Liver (tissue), 7 donors: ENCODE measurements at regions not wholly inside any gene's neighbourhood (a gene's known extent, or its start where the extent isn't known, plus 50 kb on each side); places are given as distances from the start of the nearest gene placed in this dataset.

Source experiments
- DNase-seq: peaks from one replicate; pipeline ENCODE4 v3.0.0-alpha.2; 2017; ENCODE audit warnings: low spot score
- H3K27ac ChIP-seq, 2 donors: one replicate each; pipeline ENCODE4 v1.7.0; 2013; ENCODE audit warnings: inconsistent platforms in 2 of 2, low read length in 2 of 2, control low read depth in 1 of 2, low read depth in 1 of 2, mild to moderate bottlenecking in 1 of 2
- H3K27me3 ChIP-seq, 4 donors: one replicate each; pipeline versions ENCODE4 v1.6.1 to v1.7.0; 2013; ENCODE audit warnings: low read length in 3 of 4, inconsistent platforms in 1 of 4, mild to moderate bottlenecking in 1 of 4, moderate library complexity in 1 of 4; ENCODE audit not compliant: control insufficient read depth in 4 of 4, insufficient read depth in 4 of 4
- H3K36me3 ChIP-seq, 4 donors: one replicate each; pipeline versions ENCODE4 v1.6.1 to v1.7.0; 2013; ENCODE audit warnings: low read length in 3 of 4, mild to moderate bottlenecking in 3 of 4, low read depth in 1 of 4, moderate library complexity in 1 of 4; ENCODE audit not compliant: control insufficient read depth in 4 of 4, insufficient read depth in 3 of 4
- H3K4me1 ChIP-seq, 4 donors: one replicate each; pipeline versions ENCODE4 v1.6.1 to v1.7.0; 2013; ENCODE audit warnings: low read length in 3 of 4, mild to moderate bottlenecking in 3 of 4, moderate library complexity in 1 of 4; ENCODE audit not compliant: control insufficient read depth in 4 of 4, insufficient read depth in 4 of 4
- H3K4me3 ChIP-seq, 3 donors: one replicate each; pipeline versions ENCODE4 v1.6.1 to v1.7.0; 2013; ENCODE audit warnings: low read length in 3 of 3, control low read depth in 1 of 3, low read depth in 1 of 3, mild to moderate bottlenecking in 1 of 3
- H3K9ac ChIP-seq, 2 donors: one replicate each; pipeline ENCODE4 v1.7.0; 2013; ENCODE audit warnings: low read length in 2 of 2, mild to moderate bottlenecking in 2 of 2, moderate library complexity in 2 of 2, control low read depth in 1 of 2, low read depth in 1 of 2
- H3K9me3 ChIP-seq, 4 donors: one replicate each; pipeline versions ENCODE4 v1.6.1 to v1.7.0; 2013; ENCODE audit warnings: low read length in 3 of 4; ENCODE audit not compliant: control insufficient read depth in 4 of 4
- ATF3 ChIP-seq: IDR thresholded peaks from 2 replicates; pipeline ENCODE4 v1.6.1; 2016; ENCODE audit warnings: antibody characterized with exemption
- EGR1 ChIP-seq, 2 donors: IDR thresholded peaks; 2 replicates each; pipeline ENCODE4 v1.6.1; 2016 to 2018; ENCODE audit warnings: antibody characterized with exemption in 2 of 2, low read depth in 2 of 2
- FOXA1 ChIP-seq: IDR thresholded peaks from 2 replicates; pipeline ENCODE4 v1.6.1; 2016; ENCODE audit warnings: antibody characterized with exemption
- GABPA ChIP-seq, 2 donors: IDR thresholded peaks in 1 of 2; conservative IDR thresholded peaks in 1 of 2; 2 replicates each; pipeline ENCODE4 v1.6.1; 2016; ENCODE audit warnings: antibody characterized with exemption in 2 of 2, mild to moderate bottlenecking in 1 of 2, moderate library complexity in 1 of 2
- HNF4G ChIP-seq: IDR thresholded peaks from 2 replicates; pipeline ENCODE4 v1.6.1; 2016; ENCODE audit warnings: antibody characterized with exemption
- JUND ChIP-seq, 2 donors: IDR thresholded peaks; 2 replicates each; pipeline ENCODE4 v1.6.1; 2016; ENCODE audit warnings: antibody characterized with exemption in 2 of 2
- NR2F2 ChIP-seq: IDR thresholded peaks from 2 replicates; pipeline ENCODE4 v1.6.1; 2016; ENCODE audit warnings: antibody characterized with exemption
- RAD21 ChIP-seq, 2 donors: IDR thresholded peaks; 2 replicates each; pipeline ENCODE4 v1.6.1; 2016; ENCODE audit warnings: antibody characterized with exemption in 2 of 2, mild to moderate bottlenecking in 2 of 2
- RXRA ChIP-seq, 2 donors: IDR thresholded peaks; 2 replicates each; pipeline ENCODE4 v1.6.1; 2017 to 2018; ENCODE audit warnings: antibody characterized with exemption in 2 of 2, mild to moderate bottlenecking in 1 of 2
- SP1 ChIP-seq: IDR thresholded peaks from 2 replicates; pipeline ENCODE4 v1.6.1; 2018; ENCODE audit warnings: antibody characterized with exemption, mild to moderate bottlenecking
- TAF1 ChIP-seq: conservative IDR thresholded peaks from 2 replicates; pipeline ENCODE4 v1.6.1; 2016; ENCODE audit warnings: antibody characterized with exemption, mild to moderate bottlenecking
- YY1 ChIP-seq: IDR thresholded peaks from 2 replicates; pipeline ENCODE4 v1.6.1; 2016; ENCODE audit warnings: antibody characterized with exemption, mild to moderate bottlenecking
- WGBS: extraction: QIAGEN DNeasy Blood & Tissue Kit; methylation state at CpG from one replicate; pipeline ENCODE4 v1.1.7; 2013; 5-methylcytosine and 5-hydroxymethylcytosine counted together
- TF ChIP-seq, protein P1 (sequence below): IDR thresholded peaks from 2 replicates; pipeline ENCODE4 v1.6.1; 2016; ENCODE audit warnings: antibody characterized with exemption
- TF ChIP-seq, protein P2 (sequence below): IDR thresholded peaks from 2 replicates; pipeline ENCODE4 v1.6.1; 2016; ENCODE audit warnings: antibody characterized with exemption, mild to moderate bottlenecking
- donor health status: healthy.
- donor health status: healthy.
- donor health status: healthy.
- donor health status: healthy.

GRCh38 chr2:185215497-185215896 lies 523.1 kb upstream of the FSIP2 start:
- H3K27ac ChIP-seq: no peak overlapping the region
- H3K36me3 ChIP-seq: no peaks in the 10 kb centered on the region
- no peaks in the 10 kb centered on the region for H3K27me3 ChIP-seq
- no peak for DNase-seq
- TF ChIP-seq TAF1 (no peak), SP1 (no peak)
- TF ChIP-seq, protein P1, sequence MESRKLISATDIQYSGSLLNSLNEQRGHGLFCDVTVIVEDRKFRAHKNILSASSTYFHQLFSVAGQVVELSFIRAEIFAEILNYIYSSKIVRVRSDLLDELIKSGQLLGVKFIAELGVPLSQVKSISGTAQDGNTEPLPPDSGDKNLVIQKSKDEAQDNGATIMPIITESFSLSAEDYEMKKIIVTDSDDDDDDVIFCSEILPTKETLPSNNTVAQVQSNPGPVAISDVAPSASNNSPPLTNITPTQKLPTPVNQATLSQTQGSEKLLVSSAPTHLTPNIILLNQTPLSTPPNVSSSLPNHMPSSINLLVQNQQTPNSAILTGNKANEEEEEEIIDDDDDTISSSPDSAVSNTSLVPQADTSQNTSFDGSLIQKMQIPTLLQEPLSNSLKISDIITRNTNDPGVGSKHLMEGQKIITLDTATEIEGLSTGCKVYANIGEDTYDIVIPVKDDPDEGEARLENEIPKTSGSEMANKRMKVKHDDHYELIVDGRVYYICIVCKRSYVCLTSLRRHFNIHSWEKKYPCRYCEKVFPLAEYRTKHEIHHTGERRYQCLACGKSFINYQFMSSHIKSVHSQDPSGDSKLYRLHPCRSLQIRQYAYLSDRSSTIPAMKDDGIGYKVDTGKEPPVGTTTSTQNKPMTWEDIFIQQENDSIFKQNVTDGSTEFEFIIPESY: no peak
- no peak overlapping the region for H3K4me3 ChIP-seq
- WGBS: 40% methylated on average over 3 of the region's 3 CpGs
- no peaks in the 10 kb centered on the region for H3K9me3 ChIP-seq
- no peak overlapping the region for H3K9ac ChIP-seq
- no peaks in the 10 kb centered on the region for H3K4me1 ChIP-seq

- Histone ChIP-seq H3K36me3 (no peaks in the 10 kb centered on the region), H3K27me3 (no peaks in the 10 kb centered on the region), H3K27ac (no peak overlapping the region), H3K9me3 (no peaks in the 10 kb centered on the region), H3K4me1 (no peaks in the 10 kb centered on the region), H3K9ac (no peak overlapping the region), H3K4me3 (no peak overlapping the region)
- no peak for DNase-seq
- WGBS: 56% methylated on average over 3 of the region's 3 CpGs
- TF ChIP-seq GABPA (IDR thresholded peaks at IDR 0.05 in 1 of 2, conservative IDR thresholded peaks at IDR 0.05 in 1 of 2) (no peak), HNF4G (no peak), RAD21 (IDR thresholded peaks at IDR 0.05) (no peak), YY1 (no peak), RXRA (IDR thresholded peaks at IDR 0.05) (no peak), TAF1 (no peak), FOXA1 (no peak), NR2F2 (no peak), ATF3 (no peak), SP1 (no peak), EGR1 (IDR thresholded peaks at IDR 0.05; ENCODE audit: low read depth in 2 of 2) (no peak), JUND (IDR thresholded peaks at IDR 0.05) (no peak)
- TF ChIP-seq, protein P2, sequence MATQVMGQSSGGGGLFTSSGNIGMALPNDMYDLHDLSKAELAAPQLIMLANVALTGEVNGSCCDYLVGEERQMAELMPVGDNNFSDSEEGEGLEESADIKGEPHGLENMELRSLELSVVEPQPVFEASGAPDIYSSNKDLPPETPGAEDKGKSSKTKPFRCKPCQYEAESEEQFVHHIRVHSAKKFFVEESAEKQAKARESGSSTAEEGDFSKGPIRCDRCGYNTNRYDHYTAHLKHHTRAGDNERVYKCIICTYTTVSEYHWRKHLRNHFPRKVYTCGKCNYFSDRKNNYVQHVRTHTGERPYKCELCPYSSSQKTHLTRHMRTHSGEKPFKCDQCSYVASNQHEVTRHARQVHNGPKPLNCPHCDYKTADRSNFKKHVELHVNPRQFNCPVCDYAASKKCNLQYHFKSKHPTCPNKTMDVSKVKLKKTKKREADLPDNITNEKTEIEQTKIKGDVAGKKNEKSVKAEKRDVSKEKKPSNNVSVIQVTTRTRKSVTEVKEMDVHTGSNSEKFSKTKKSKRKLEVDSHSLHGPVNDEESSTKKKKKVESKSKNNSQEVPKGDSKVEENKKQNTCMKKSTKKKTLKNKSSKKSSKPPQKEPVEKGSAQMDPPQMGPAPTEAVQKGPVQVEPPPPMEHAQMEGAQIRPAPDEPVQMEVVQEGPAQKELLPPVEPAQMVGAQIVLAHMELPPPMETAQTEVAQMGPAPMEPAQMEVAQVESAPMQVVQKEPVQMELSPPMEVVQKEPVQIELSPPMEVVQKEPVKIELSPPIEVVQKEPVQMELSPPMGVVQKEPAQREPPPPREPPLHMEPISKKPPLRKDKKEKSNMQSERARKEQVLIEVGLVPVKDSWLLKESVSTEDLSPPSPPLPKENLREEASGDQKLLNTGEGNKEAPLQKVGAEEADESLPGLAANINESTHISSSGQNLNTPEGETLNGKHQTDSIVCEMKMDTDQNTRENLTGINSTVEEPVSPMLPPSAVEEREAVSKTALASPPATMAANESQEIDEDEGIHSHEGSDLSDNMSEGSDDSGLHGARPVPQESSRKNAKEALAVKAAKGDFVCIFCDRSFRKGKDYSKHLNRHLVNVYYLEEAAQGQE: no peak
- TF ChIP-seq, protein P1: no peak
These were observed 518.6 kb upstream of the FSIP2 start for GRCh38 chr2:185219981-185220380.
